ENCODE measurements at regions not wholly inside any gene's neighbourhood (a gene's known extent, or its start where the extent isn't known, plus 50 kb on each side); places are given as distances from the start of the nearest gene placed in this dataset.

DNA sequence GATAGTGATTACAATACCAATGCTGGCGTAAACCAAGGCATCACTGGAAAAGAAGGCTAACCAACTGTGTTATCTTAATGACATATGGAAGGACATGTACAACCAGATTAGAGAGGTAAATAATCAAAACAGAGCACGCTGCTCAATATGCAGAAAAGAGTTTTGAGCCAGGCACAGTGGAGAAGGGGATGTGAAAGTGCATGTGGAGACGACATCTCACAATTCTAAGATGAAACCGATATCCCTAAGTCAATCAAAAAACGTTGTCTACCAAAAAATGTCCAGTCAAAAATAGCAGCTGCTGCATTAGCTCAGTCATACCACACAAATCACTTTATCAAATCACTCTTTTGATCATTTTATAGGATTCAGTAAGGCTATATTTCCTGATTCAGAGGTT, 116.3 kb upstream of the OLIG2 start:
- no peaks in the 10 kb centered on the region for H3K9me3 ChIP-seq (ENCODE audit: control insufficient read depth, insufficient read depth, low read depth, low read length)
- H3K79me2 ChIP-seq (ENCODE audit: control insufficient read depth, insufficient read depth, low read length), result no peaks in the 10 kb centered on the region
- H3K27ac ChIP-seq (ENCODE audit: insufficient read depth, low read length), result no peak overlapping the region
- no peaks in the 10 kb centered on the region for H3K4me1 ChIP-seq (ENCODE audit: control insufficient read depth, extremely low read depth, insufficient read depth, low read length)
- no peaks in the 10 kb centered on the region for H3K36me3 ChIP-seq (ENCODE audit: control insufficient read depth, insufficient read depth, low read length)
- no peak overlapping the region for H3K4me2 ChIP-seq (ENCODE audit: extremely low read depth, insufficient read depth, low read length)
- H3K9ac ChIP-seq (ENCODE audit: insufficient read depth, low read length), result no peak overlapping the region
- TF ChIP-seq EZH2 (IDR thresholded peaks at IDR 0.05; ENCODE audit: low read length, missing control alignments), result no peak
- TF ChIP-seq, protein P1, sequence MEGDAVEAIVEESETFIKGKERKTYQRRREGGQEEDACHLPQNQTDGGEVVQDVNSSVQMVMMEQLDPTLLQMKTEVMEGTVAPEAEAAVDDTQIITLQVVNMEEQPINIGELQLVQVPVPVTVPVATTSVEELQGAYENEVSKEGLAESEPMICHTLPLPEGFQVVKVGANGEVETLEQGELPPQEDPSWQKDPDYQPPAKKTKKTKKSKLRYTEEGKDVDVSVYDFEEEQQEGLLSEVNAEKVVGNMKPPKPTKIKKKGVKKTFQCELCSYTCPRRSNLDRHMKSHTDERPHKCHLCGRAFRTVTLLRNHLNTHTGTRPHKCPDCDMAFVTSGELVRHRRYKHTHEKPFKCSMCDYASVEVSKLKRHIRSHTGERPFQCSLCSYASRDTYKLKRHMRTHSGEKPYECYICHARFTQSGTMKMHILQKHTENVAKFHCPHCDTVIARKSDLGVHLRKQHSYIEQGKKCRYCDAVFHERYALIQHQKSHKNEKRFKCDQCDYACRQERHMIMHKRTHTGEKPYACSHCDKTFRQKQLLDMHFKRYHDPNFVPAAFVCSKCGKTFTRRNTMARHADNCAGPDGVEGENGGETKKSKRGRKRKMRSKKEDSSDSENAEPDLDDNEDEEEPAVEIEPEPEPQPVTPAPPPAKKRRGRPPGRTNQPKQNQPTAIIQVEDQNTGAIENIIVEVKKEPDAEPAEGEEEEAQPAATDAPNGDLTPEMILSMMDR (conservative IDR thresholded peaks at IDR 0.05 in 1 of 2, IDR thresholded peaks at IDR 0.05 in 1 of 2; ENCODE audit: low read depth in 1 of 2, low read length in 2 of 2), result no peak
- peaks cover 3% of the 10 kb centered on the region for H3K27me3 ChIP-seq (ENCODE audit: control insufficient read depth, insufficient read depth, low read length)
- no peak overlapping the region for H3K4me3 ChIP-seq (replicated peaks in 1 of 4; ENCODE audit: control extremely low read depth in 1 of 4, insufficient read depth in 1 of 4, low read depth in 3 of 4, low read length in 4 of 4)
- no peak for DNase-seq (ENCODE audit: low read depth in 2 of 2)
- H2AFZ ChIP-seq (ENCODE audit: low read length), result no peak overlapping the region
- H4K20me1 ChIP-seq (ENCODE audit: control insufficient read depth, extremely low read depth, insufficient read depth, low read length), result no peaks in the 10 kb centered on the region

- Histone ChIP-seq H3K36me3 (ENCODE audit: control insufficient read depth, insufficient read depth, low read length) (no peaks in the 10 kb centered on the region), H3K4me1 (ENCODE audit: control insufficient read depth, extremely low read depth, insufficient read depth, low read length) (no peaks in the 10 kb centered on the region), H3K9ac (ENCODE audit: insufficient read depth, low read length) (no peak overlapping the region), H3K4me2 (ENCODE audit: extremely low read depth, insufficient read depth, low read length) (no peak overlapping the region), H3K27me3 (ENCODE audit: control insufficient read depth, insufficient read depth, low read length) (no peaks in the 10 kb centered on the region), H3K27ac (ENCODE audit: insufficient read depth, low read length) (no peak overlapping the region), H4K20me1 (ENCODE audit: control insufficient read depth, extremely low read depth, insufficient read depth, low read length) (no peaks in the 10 kb centered on the region), H3K79me2 (ENCODE audit: control insufficient read depth, insufficient read depth, low read length) (no peaks in the 10 kb centered on the region), H3K9me3 (ENCODE audit: control insufficient read depth, insufficient read depth, low read depth, low read length) (no peaks in the 10 kb centered on the region), H3K4me3 (replicated peaks in 1 of 4; ENCODE audit: control extremely low read depth in 1 of 4, insufficient read depth in 1 of 4, low read depth in 3 of 4, low read length in 4 of 4) (no peak overlapping the region), H2AFZ (ENCODE audit: low read length) (no peak overlapping the region)
- TF ChIP-seq, protein P1 (conservative IDR thresholded peaks at IDR 0.05 in 1 of 2, IDR thresholded peaks at IDR 0.05 in 1 of 2; ENCODE audit: low read depth in 1 of 2, low read length in 2 of 2), result no peak
- no peak for TF ChIP-seq EZH2 (IDR thresholded peaks at IDR 0.05; ENCODE audit: low read length, missing control alignments)
- DNase-seq (ENCODE audit: low read depth in 2 of 2), result no peak
These were observed 111.2 kb upstream of the OLIG2 start for GRCh38 chr21:32914424-32915039.

GRCh38 chr21:32915099-32915498, 110.6 kb upstream of the OLIG2 start:
- no peak overlapping the region for H3K27ac ChIP-seq (ENCODE audit: insufficient read depth, low read length)
- no peaks in the 10 kb centered on the region for H3K36me3 ChIP-seq (ENCODE audit: control insufficient read depth, insufficient read depth, low read length)
- no peaks in the 10 kb centered on the region for H3K27me3 ChIP-seq (ENCODE audit: control insufficient read depth, insufficient read depth, low read length)
- no peaks in the 10 kb centered on the region for H3K4me1 ChIP-seq (ENCODE audit: control insufficient read depth, extremely low read depth, insufficient read depth, low read length)
- TF ChIP-seq EZH2 (IDR thresholded peaks at IDR 0.05; ENCODE audit: low read length, missing control alignments), result no peak
- TF ChIP-seq, protein P1 (conservative IDR thresholded peaks at IDR 0.05 in 1 of 2, IDR thresholded peaks at IDR 0.05 in 1 of 2; ENCODE audit: low read depth in 1 of 2, low read length in 2 of 2), result no peak
- H3K79me2 ChIP-seq (ENCODE audit: control insufficient read depth, insufficient read depth, low read length), result no peaks in the 10 kb centered on the region
- no peak overlapping the region for H3K4me2 ChIP-seq (ENCODE audit: extremely low read depth, insufficient read depth, low read length)
- H4K20me1 ChIP-seq (ENCODE audit: control insufficient read depth, extremely low read depth, insufficient read depth, low read length), result no peaks in the 10 kb centered on the region
- no peak overlapping the region for H2AFZ ChIP-seq (ENCODE audit: low read length)
- DNase-seq (ENCODE audit: low read depth in 2 of 2), result no peak
- H3K4me3 ChIP-seq (replicated peaks in 1 of 4; ENCODE audit: control extremely low read depth in 1 of 4, insufficient read depth in 1 of 4, low read depth in 3 of 4, low read length in 4 of 4), result no peak overlapping the region
- no peaks in the 10 kb centered on the region for H3K9me3 ChIP-seq (ENCODE audit: control insufficient read depth, insufficient read depth, low read depth, low read length)
- H3K9ac ChIP-seq (ENCODE audit: insufficient read depth, low read length), result no peak overlapping the region
